G401.6 (cell line): ENCODE measurements at regions not wholly inside any gene's neighbourhood (a gene's known extent, or its start where the extent isn't known, plus 50 kb on each side); places are given as distances from the start of the nearest gene placed in this dataset.
"Not testable (repeated sequence)": the region's sequence is repeated elsewhere in the genome, so short reads cannot be mapped to it uniquely, and the experiment has no call there.

Experiments used
- FAIRE-seq: peaks from 2 replicates; lab custom pipeline; 2012; peaks lifted over from hg19 to GRCh38; lab: Jason Lieb, UNC

DNA sequence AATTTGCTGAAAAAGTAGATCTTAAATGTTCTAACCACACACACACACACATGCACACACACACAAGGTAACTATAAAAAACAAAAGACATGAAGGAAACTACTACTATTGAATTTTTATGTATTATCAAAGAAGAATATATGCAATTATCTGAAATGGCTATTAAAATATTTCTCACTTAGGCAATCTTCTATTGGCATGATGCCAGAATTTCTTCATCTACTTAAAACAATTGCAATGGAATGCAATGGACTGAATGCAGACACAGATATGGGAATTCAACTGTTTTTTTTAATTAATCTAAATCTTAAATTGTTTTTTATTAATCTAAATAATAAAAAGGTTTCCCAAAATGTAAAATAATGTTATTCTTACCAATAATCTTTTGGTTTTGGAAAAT, 152.6 kb upstream of the SMLR1 start:
- no peak for FAIRE-seq

DNA sequence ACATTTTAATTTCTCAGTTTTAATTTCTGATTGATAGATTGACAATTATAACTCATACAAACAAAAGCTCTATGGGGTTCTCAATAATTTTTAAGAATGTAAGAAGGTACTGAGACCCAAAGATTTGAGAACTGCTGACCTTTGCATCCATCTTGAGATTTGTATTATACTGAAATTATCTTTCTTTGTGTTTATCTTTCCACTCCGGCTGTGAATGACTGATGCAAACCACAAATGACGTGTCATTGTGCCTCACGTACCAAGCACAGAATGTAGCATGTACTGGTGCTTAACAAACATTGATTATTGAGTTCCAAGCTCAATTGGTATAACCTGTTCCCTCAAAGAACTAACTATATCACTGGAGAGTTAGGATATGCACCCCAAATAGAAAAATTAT, 152.1 kb upstream of the SMLR1 start:
- FAIRE-seq = no peak

DNA sequence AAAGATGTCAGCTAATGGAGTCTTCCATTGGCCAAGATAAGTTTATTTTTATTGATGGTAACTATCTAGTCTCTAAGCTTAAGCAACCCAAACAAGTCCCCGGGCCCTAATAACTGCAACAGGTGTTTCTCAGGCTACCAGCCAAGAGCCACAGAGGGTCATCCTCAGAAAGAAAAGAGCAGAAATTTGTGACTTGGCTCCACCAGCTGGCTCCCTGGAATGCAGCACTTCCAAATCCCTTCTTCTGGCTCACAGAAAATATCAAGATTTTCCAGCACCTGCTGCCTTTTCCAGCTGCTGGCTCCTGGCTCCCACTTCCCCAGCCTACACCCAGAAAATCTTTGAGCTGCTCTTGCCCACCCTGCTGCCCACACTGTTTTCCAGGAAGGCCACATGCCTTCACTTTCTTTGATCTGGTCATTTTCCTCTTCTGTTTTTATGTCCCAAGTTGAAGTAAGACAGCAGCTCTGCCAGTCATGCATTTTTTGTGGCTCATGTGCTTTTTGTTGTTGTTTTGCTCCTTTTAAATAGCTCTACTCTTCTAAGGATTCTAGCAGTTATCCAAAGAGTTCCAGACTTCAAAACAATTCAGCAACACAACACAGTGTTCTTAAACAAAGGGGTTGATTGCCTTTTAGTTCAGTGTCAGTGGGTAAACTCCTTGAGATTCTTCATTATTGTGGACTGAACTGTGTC, 151.0 kb upstream of the SMLR1 start:
- FAIRE-seq = no peak

DNA sequence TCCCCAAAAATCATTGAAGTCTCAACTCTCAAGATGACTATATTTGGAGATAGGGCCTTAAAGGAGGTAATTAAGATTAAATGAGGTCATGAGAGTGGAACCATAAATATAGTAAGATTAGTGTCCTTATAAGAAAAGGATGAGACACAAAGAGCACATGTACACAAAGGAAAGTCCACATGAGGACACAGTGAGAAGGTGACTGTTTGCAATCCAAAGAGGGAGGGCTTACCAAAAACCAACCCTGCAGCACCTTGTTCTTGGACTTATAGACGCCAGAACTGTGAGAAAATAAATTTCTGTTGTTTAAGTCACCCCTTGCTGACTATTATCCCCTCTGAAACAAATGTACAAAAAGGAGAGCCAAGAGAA, 150.4 kb upstream of the SMLR1 start:
- no peak for FAIRE-seq

DNA sequence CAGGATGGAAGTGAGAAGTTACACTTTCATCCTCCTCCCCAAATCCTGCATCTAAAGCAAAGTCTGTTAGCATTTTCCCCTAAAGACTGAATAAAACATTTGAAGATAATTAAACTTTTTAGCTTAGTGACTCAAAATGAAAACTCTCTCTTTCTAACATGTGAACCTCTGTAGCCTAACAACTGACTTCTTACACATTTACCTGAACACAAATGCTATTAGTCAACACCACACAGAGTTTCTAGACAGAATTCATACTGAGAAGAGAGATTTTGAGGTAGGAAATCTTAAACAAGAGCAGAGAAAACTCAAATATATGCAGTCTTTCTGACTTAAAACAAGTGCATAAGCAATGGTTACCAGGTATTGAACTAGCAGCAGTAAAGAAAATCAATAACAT, 149.9 kb upstream of the SMLR1 start:
- no peak for FAIRE-seq

DNA sequence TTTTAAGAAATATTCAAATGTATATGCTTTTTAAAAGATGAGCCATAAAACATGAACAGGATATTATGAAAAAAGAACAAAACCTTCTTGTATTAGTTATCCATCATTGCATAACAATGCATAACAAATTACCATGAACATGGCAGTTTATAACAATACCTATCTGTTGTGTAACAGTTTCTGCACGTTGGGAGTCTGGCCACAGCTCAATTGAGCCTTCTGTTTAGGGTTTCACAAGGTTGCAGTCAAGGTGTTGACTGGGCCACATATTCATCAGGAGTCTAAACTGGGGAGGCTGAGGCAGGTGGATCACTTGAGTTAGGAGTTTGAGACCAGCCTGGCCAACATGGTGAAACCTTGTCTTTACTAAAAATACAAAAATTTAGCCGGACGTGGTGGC, 149.4 kb upstream of the SMLR1 start:
- FAIRE-seq = no peak

DNA sequence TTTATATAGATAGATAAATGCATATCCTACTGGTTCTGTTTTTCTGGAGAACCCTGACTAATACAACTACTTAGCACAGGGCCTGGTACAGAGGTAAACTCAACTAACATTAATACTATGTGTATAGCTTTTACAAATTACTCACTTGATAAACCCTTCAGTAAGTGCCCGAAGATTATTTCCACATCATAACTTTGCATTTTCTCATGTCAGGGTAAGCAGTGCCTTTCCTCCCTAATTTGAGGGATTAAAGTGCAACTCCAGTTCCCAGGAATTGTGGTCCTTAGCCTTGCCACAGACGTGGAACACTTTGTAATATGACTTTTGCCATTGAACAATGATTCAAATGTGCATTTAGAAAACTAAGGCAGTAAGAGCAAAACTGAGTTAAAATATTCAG, 147.5 kb upstream of the SMLR1 start:
- FAIRE-seq = no peak

DNA sequence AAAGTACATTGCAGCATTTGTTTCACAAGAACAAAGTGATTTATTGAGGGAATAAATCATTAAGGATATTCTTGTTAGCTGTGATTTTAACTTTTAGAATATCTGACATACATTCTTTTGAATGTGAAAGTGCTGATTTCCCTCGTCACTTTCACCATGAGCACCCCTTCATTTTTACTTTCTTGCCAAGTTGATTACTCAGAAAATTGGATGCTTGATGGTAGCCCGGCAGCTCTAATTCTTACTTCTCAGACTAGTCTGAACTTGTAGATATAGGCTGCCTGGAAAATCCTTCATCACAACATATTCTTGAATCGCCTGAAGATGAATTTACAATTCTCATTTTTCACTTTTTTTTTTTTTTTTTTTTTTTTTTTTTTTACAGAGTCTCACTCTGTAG, 147.1 kb upstream of the SMLR1 start:
- FAIRE-seq = no peak

DNA sequence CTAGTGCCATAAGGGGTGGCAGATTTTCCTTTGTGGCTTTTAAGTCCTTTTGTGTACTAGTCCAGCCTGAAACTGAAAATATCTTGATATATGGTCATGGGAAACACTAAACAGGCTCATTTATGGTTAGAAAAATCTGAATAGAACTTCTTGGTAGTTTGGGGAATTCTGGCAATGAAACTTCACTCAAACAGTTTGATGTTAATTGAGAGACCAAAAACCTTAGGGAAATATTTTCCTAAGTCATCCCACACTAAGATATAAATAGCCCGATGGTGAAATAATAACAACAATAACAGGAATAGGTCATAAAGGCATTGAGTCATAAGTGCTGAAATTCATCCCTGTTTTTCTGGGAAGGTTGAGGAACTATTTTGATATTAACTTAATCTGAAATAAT, 146.2 kb upstream of the SMLR1 start:
- FAIRE-seq = no peak

DNA sequence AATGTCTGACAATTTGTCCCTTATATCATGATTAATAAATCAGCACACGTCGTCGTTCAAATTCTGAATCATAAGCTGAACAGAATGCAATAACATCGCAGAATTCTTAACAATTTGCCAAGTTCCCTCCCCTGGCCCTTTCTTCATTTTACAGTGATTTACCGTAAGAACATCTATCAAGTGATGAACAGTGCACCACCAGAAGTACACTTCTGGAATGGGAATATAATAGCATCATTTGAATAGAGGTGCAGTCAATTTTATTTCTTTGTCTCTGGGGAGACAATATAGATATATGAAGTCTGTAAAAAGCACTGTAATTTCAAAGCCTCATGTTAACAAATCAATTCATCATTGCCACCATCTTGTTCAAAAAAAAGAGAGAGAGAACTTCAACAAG, 145.1 kb upstream of the SMLR1 start:
- no peak for FAIRE-seq

DNA sequence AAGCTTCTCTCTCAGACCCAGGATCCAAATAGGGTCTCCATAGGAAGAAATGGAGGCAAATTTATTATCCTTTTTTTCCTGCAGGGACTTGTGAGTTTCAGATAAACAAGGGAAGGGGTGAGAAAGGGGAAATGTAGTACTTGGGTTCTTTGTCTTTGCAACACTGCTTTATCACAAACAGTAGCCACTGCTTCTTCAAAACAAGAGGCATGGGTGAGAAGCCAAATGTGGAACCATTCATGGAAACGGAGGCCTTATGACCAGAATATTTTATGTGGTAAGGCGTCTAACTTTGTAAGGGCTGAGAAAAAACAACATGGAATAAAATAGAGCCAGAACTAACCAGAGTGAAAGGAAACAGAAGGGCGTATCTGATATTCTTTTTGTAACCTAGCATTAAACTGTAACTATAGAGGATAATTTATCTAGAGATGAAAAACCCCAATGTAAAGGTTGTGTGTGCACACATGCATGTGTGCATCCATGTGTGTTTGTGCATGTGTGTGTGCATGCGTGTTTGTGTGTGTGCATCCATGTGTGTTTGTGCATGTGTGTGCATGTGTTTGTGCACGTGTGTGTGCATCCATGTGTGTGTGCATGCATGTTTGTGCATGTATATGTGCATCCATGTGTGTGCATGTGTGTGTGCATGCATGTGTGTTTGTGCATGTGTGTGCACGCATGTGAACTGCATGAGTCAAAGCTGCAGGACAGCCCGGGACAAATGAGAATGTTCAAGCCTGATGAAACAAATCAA, 143.3 kb upstream of the SMLR1 start:
- no peak for FAIRE-seq

DNA sequence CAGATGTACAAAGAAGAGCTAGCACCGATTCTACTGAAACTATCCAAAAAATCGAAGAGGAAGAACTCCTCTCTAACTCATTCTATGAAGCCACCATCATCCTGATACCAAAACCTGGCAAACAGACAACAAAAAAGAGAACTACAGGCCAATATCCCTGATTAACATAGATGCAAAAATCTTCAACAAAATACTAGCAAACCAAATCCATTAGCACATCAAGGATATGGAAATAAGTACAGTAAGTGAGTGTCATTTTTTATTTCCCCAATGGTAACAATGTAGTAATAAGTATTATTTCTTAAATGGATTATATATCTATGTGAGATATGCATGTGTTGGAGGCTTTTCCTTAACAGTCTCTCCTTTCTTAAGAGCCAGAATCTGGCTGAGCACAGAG, 134.5 kb upstream of the SMLR1 start:
- no peak for FAIRE-seq

DNA sequence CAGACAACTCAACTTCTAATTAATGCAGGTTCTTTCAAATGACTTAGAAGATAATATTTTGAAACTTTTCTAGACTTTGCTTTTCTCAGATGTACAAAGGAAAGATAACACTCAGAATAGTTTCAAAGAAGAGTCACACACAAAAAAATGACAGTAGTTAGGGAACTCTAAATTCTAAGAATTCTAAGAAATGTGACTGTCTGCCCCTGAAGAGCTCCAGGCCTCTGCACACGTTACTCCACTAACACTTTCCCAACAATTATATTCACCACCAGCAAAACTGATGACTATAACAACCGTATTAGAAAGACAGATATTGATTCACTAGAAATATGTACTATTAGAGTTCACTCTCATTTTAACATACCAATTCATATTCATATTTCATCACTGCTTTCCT, 133.3 kb upstream of the SMLR1 start:
- no peak for FAIRE-seq

DNA sequence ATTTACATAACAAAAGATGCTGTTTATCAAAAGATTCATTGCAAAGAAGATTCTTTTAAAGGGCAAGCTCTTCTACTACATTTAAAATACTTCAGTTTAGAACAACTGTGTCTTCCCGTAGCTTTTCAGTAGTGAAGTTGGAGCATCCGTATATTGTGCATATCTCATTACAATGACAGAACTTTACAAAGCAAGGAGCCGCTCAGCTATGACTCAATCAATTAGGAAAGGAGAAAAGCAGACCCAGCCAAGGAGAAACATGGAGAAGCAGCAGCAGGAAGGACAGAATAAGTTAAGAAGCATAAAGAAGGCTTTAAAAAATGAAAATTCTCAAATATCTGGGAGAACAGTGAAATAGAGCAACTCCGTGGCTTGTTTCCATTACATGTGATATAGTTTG, 132.6 kb upstream of the SMLR1 start:
- FAIRE-seq = no peak

DNA sequence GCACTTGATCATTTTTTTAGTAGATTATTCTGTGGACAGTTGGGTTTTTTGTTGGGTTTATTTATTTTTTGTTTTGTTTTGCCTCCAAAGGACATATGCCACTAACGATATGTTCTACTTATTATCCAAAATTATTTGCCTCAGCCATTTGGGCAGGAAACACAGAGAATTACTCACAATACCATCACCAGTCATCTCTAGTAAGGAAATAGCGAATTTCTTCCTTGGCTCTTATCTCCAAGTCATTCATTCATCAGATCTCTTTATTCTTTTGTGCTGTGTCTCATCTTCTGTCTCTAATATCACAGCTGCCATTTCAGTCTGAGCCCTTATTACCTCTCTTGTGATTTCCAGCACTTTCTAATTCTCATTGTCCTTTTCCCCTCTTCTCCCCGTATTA, 130.4 kb upstream of the SMLR1 start:
- no peak for FAIRE-seq

DNA sequence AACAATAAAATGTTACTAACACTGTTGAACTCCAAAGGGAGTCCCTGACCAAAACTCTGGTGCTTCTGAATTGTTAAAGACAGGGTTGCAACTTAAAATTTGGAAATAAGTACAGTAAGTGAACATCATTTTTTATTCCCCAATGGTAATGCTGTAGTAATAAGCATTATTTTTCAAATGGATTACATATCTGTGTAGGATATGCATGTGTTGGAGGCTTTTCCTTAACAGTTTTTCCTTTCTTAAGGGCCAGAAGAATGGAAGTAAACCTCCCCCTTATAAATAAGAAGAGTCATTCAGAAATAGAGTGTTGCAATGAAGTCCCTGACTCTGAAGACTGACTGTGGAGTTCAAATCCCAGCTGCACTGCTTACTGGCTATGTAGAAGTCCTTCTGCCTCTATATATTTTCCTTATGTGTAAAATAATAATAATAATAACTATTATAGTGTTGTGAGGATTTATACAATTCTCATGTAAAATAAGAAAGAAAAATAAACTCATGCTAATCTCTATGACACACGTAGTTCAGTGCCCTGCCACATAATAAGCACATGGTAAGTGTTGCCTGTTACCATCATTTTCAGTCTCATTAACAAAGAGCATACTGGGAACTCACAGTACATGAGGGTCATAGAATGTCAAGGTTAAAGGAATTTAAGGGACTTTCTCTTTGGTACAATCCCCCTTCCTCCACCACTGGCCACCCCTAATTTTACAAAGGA, 129.8 kb upstream of the SMLR1 start:
- FAIRE-seq = no peak

DNA sequence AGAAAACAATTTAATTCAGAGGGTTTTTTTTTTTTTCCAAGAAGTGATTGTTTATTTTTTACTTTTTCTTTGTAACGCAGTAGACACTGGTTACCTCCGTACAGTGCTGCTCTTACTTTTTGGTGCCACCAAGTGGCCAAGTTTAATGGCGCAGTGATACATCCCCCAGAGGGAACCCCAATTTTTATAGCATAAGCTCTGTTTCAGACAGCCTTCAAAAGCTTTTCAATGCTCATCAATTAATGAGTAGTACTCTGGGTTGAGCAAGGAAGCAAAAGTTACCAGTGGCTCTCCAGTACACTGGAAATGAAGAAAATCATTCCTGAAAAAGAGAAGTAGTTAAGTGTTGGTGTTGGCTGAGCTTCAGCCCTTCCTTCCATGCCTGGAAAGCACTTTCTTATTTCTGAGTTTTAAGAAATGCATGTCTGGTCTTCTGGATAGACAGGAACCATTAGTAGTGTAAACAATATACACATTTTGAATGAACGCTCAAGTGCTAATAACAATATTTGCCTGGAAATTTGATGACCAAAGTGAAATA, 129.1 kb upstream of the SMLR1 start:
- FAIRE-seq = peak; percentile 17

DNA sequence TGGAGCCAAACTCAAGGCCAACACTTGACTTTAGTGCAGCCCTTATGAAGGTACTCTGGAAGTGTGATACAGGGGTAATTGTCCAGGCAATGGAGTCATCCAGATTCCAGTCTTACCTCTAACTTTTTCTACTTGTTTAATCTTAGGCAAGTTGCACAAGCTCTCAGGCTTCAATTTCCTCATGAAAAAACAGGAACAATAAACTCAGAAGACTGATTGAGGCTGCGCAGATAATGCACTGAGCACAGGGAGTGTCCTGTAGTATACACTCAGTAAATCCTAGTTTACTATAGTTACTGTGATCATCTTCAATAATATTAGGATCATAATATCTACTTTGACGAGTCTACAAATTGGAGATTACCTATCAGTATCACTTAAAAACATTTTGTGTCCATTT, 127.5 kb upstream of the SMLR1 start:
- FAIRE-seq = no peak

DNA sequence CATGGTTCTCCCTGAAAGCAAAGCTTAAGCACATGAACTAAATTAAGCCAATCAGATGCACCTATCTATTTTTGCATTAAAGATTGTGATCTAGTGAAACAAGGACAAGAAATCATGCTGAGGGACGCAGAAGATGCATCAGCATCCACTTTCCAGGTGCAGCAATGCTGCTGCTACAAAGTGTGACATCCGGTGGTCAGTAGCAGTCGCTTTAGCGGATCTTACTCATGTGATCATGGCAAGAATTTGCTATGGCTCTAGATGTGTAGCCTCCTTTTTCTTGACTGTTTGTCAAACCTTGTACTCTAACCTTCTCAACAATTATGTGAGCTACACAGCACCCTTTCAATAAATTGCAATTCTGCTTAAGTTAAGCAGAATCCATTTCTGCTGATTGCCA, 126.8 kb upstream of the SMLR1 start:
- no peak for FAIRE-seq

DNA sequence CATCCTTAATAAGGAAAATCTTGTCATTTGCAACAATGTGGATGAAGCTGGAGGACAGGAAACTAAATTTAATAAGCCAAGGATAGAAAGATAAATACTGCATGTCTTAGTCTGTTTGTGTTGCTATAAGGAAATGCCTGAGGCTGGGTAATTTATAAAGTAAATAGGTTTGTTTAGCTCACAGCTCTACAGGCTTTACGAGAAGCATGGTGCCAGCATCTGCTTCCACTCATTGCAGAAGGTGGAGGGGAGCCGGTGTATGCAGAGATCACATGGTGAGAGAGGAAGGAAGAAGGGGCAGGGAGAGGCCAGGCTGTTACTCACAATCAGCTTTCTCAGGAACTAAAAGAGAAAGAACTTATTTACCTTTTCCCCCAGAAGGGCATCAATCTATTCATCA, 118.9 kb upstream of the SMLR1 start:
- FAIRE-seq = no peak

DNA sequence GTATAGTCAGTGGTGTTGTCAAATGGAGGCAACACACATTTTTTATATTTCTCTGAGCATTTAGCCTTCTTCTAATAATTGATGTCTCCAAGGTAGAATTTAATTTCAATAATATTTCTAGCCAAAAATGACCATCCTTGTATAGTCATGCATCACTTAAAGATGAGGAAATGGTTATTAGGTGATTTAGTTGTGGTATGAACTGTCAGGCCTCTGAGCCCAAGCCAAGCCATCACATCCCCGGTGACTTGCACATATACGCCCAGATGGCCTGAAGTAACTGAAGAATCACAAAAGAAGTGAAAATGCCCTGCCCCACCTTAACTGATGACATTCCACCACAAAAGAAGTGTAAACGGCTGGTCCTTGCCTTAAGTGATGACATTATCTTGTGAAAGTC, 115.6 kb upstream of the SMLR1 start:
- not testable (repeated sequence) for FAIRE-seq

DNA sequence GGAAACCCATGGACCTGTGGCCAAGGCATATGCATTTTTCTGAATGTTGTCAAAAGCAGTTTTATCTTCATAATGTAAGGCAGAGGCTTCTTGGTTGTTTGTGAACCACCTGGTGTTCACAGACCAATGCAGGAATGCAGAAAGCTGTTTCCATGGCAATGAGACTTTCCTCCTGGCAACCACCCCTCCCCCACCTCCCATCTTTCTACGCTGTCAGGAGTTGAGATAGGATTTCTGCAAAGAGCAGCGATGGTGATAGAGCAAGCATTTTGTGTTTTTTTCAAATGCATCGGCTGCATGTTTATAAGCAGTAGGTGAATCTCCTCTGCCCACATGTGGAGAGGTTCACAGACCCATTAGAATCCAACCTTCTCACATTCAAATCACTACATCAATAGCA, 114.1 kb upstream of the SMLR1 start:
- no peak for FAIRE-seq

DNA sequence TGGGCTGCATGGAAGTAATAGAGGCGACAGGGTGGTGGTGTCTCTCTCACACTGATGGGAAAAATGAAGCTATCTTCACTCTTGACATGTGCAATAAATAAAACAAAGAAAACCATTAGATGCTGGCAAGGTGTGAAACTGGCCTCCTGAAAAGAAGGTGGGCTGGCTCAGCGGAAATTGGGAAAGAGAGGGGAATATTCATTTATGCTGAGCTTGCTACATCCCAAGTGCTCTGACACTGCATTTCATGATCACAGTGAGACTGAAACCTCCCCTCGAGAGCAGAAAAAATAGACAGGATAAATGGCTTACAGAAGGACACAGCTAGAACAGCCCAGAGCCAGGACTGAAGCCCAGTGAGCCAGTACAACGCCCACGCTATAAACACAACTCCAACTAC, 112.1 kb upstream of the SMLR1 start:
- FAIRE-seq = no peak
